Stimulated activated CD4-positive, alpha-beta T cell treated with anti-CD3 and anti-CD28 coated beads, Interleukin-12 subunit alpha, Interleukin-12 subunit beta, amount 100 ng/mL, for 48 hours (primary cell): ENCODE measurements at regions not wholly inside any gene's neighbourhood (a gene's known extent, or its start where the extent isn't known, plus 50 kb on each side); places are given as distances from the start of the nearest gene placed in this dataset.

Source experiments
- DNase-seq, 3 donors: peaks; one replicate each; pipeline ENCODE4 v3.0.0-alpha.2; 2020; ENCODE audit warnings: low read depth in 2 of 3, low spot score in 1 of 3

- DNase-seq = no peak
Observed at GRCh38 chr13:73857106-73857505, 277.1 kb downstream of the KLF12 start.

GRCh38 chr13:73851104-73851503 lies 283.1 kb downstream of the KLF12 start:
- DNase-seq = no peak

- no peak for DNase-seq
Observed at GRCh38 chr13:73850104-73850873, 283.9 kb downstream of the KLF12 start.

- peak in 1 of 3 donors; percentile 23 for DNase-seq
Observed at GRCh38 chr13:73849292-73849691, 284.9 kb downstream of the KLF12 start.

GRCh38 chr13:73844986-73845385 lies 289.2 kb downstream of the KLF12 start:
- DNase-seq = no peak

GRCh38 chr13:73842626-73843025 lies 291.6 kb downstream of the KLF12 start:
- no peak for DNase-seq

- no peak for DNase-seq
Observed at GRCh38 chr13:73842184-73842583, 292.0 kb downstream of the KLF12 start.

- DNase-seq = no peak
Observed at GRCh38 chr13:73837147-73837546, 297.1 kb downstream of the KLF12 start.

GRCh38 chr13:73835138-73835721 lies 299.0 kb downstream of the KLF12 start:
- DNase-seq = no peak

- DNase-seq = no peak
Observed at GRCh38 chr13:73833325-73834070, 300.7 kb downstream of the KLF12 start.

GRCh38 chr13:73832825-73833224 lies 301.4 kb downstream of the KLF12 start:
- no peak for DNase-seq

- no peak for DNase-seq
Observed at GRCh38 chr13:73832128-73832588, 302.0 kb downstream of the KLF12 start.

GRCh38 chr13:73829416-73829815 lies 304.8 kb downstream of the KLF12 start:
- no peak for DNase-seq

GRCh38 chr13:73828811-73829210 lies 305.4 kb downstream of the KLF12 start:
- no peak for DNase-seq

- no peak for DNase-seq
Observed at GRCh38 chr13:73827434-73827833, 306.8 kb downstream of the KLF12 start.

GRCh38 chr13:73825143-73825542 lies 309.1 kb downstream of the KLF12 start:
- no peak for DNase-seq

- DNase-seq = no peak
Observed at GRCh38 chr13:73822668-73823592, 311.3 kb downstream of the KLF12 start.

- DNase-seq = no peak
Observed at GRCh38 chr13:73820688-73821087, 313.5 kb downstream of the KLF12 start.

- DNase-seq = no peak
Observed at GRCh38 chr13:73820285-73820684, 313.9 kb downstream of the KLF12 start.

- no peak for DNase-seq
Observed at GRCh38 chr13:73819711-73820110, 314.5 kb downstream of the KLF12 start.

GRCh38 chr13:73816702-73817101 lies 317.5 kb downstream of the KLF12 start:
- DNase-seq = no peak
